HS-5 (cell line): ENCODE measurements at regions not wholly inside any gene's neighbourhood (a gene's known extent, or its start where the extent isn't known, plus 50 kb on each side); places are given as distances from the start of the nearest gene placed in this dataset.
"Not testable (repeated sequence)": the region's sequence is repeated elsewhere in the genome, so short reads cannot be mapped to it uniquely, and the experiment has no call there.

Source experiments
- DNase-seq: peaks from one replicate; pipeline ENCODE4 v3.0.0-alpha.2; 2012; ENCODE audit warnings: low read depth

DNA sequence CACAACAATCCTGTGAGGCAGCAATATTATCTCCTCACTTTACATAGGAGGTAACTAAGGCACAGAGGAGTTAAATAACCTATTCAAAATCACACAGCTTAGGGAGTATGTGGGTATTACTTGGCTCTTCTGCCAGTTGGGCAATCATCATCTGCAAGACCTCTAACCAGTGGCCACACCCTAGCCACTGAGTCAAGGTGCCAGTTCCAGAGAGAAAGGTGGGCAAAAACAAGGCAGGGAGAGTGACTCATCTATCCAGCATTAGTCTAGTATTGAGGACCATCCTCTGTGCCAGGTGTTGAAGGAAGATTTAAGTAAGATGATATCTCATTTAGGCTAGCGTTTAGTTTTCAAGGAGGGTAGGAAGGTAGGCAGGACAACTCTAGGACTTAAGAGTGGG lies 113.9 kb upstream of the EOLA2 start:
- DNase-seq, result no peak

DNA sequence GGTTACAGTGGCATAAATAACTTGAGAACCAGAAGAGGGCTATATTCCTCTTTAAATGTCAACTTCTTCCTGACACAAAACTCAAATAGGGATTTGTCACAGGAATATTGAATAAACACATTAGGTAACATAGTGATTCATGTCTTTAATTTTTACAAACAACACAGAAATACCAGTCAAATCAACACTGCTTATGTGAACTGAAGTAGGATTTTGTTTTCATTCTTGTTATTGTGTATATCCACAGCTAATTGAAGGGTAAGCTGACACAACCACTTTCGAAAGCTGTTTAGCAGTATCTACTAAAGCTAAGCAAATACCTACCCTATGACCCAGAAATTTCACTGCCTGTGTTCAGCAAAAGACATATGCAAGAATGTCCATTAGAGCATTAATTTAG lies 120.4 kb upstream of the EOLA2 start:
- no peak for DNase-seq

DNA sequence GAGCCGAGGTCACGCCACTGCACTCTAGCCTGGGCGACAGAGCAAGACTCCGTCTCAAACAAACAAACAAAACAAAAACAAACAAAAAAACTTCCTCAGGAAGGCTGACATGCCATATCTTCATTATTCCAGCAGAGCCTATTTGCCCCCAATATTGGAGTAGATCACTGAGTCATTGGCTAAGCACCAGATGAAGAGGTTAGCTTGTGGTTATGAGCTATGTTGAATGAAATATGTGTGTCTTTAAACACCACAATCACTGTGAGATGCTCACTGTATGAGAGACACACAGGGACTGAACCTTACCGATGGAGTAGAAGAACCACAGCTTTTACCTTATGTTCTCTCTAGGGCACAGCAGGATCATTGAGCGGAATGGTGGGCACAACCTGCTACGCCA lies 122.1 kb upstream of the EOLA2 start:
- DNase-seq, result no peak

DNA sequence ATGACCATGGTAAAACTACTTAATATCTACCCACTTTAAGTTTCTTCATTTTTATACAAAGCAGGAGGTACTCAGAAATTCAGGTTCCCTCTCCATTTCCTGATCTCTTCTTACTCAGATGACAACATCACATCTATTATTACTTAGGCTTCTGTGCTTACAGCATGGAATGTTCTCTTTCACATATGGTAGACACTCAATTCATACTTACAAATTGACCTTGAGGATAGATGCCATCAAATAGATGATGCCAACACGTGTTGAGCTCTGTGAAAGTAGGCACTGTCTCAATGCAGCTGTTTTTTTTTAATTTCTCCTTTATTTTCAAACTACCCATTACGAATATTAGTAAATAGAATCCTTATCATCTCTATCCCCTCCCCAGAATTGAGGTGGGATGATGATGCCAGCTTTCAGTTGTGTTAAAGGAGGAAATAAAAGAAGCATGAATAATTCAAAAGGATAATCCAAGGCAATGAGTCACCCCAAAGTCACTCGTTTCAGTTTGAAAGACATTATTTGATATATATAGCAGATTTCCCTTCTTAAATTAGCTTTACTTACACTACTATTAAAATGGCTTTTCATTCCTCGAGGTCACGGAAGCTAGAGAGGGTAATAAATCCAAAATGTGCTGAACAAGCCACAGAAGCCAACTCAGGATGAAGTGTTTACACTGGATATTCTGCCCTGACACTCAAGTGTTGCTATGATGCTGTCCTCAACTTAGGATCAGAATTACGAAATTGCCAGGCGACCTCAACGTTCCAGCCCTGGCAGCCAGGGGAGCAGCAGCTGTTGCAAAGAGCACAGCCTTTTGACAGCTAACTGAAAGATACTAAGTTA lies 124.2 kb upstream of the EOLA2 start:
- DNase-seq, result peak; percentile 60

DNA sequence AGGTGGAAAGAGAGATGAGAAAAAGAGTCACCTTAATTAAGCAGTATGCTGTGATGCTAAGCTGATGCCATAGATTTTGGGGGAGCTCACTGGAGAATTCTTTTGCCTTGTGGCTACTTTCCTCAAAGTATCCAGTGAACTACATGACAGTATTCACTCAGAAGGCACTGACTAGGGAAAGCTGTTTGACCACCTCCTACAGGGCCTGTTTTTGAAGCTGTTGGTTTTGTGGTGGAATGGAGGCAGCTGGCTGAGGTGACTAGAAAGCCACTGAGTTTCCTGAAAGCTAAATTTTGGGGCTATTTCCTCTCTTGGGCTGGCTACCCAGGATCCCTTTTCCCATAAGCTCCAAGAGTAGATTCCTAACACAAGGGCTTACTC lies 124.8 kb upstream of the EOLA2 start:
- no peak for DNase-seq

DNA sequence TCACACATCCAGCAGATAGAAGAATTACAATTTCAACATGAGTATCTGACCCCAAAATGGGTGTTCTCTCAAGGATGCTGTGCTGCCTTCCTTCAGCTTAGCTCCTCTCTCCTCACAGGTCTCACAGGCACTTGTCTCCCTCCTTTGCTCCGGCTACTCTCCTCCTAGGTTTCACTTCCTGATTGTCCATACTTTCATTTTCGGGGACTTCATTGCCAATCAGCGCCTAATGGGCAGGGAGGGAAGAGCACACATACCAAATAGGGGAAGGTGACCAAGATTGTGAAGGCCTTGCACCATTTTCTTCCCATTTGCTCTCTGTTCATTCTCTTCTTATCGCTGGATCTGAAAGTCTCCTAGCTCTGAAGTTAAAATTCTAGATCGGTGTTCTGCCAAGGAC lies 125.4 kb upstream of the EOLA2 start:
- DNase-seq, result no peak

DNA sequence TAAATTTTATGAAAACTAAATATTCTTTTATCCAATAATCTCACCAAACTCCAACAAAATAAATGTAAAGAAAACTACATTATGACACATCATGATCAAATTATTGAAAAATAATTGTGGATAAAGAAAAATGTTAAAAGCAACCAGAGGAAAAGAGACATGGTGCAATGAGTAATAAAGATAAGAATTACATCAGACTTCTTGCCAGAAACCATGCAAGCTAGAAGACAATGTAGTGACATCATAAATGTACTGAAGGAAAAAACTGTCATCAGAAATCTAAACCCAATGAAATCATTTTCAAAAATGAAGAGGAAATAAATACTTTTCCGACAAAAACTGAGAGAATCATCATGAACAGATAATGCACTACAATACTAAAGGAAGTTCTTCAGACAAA lies 135.9 kb upstream of the EOLA2 start:
- no peak for DNase-seq

DNA sequence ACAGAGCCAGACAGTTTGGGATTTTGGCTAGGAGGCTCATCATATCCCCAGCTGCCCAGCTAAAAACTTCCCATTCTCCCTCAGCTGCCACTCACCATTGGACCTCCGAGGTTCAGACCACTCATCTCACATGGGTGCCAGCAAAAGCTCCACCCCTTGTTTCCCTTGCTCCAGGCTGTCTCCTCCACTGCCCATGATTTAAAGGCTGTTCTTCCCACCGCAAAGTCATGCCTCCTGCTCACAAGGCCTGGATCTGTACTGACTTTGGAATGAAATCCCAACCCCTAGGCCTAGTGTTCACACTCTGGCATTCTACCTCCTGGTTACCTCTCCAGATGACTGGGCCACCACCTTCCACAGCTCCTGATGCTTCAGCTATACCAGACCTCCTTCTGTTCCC lies 142.2 kb upstream of the EOLA2 start:
- no peak for DNase-seq

DNA sequence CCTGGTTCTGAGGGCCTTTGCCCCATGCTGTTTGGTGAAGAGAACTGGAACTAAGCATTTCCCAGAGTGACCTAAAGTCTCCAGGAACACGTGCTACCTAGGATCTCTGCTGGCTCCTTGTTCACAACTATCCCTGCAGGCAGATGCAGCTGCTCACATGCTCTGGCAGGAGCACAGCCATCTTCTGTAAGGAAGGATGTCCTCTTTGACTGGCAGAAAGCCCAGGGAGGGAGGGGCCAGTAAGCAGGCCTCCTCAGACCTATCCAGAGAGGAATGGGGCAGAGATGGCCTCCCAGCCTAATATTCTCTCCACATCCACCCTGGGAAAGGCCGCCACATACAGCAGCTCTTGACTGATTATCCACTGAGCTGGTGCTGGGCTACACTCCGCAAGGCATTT lies 142.8 kb upstream of the EOLA2 start:
- no peak for DNase-seq

DNA sequence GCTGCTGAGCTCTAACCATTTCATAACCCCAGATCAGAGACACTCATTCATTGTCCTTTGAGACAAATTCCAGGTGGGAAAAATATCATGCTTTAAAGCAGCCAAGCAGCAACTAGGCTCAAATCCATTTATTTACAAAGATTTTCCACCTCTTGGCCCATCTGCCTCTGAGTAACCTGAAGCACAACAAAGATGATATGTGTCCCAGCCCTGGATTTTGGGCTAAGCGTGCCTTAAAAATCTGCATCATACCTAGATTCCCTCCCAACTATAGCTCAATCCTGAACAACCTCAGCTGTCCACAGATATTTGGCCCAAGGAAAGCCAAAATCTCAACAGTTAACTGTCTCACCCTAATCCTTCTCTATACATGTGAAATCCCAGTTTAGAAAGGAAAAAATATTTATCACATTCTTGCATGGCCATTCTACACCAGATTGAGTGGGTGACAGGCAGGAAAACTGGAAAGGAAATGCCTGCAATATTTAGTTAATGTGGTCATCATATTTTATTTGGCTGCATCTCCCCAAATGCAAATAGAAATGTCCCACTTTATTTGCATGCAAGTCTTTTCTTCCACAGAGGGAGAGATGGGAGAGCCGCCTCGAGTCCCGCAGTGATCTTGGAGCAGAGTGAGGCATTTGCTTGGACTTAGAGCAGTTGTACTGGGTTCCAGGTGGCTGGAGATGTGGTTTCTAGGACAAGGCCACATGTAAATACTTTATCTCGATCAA lies 146.4 kb upstream of the EOLA2 start:
- DNase-seq, result peak; percentile 37

DNA sequence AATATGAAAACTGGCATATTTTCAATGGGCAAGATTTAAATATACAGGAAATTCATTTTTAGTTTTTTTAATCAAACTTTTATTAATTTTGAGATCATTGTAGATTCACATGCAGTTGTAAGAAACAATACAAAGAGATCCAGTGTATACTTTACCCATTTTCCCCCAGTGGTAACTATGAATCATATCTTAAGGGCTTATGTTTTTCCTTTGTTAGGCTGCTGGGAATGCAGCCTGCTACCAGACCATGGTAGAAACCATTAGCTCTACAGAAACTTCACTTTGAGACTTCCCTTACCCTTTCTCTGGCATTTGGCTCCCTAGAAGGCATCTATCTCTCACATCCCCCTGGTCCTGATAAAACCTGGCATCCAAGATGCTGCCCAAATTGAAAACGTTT lies 147.6 kb upstream of the EOLA2 start:
- DNase-seq, result no peak

DNA sequence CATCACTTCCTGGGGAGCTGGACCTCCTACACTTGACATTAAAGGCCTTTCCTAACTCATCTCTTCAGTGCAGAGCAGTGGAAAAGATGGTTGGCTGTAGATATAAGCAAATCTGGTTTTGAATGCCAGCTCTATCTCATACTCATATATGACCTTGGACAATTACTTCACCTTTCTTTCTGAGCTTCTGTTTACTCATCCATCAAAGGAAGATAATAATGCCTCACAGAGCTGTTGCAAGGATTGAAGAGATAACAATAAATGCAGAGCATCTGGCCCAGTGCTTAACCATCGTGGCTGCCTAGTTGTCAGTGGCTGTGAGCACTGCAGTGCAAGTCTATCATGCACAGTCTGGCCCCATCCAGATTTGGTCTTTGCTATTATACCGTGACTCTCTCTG lies 148.1 kb upstream of the EOLA2 start:
- DNase-seq, result no peak

DNA sequence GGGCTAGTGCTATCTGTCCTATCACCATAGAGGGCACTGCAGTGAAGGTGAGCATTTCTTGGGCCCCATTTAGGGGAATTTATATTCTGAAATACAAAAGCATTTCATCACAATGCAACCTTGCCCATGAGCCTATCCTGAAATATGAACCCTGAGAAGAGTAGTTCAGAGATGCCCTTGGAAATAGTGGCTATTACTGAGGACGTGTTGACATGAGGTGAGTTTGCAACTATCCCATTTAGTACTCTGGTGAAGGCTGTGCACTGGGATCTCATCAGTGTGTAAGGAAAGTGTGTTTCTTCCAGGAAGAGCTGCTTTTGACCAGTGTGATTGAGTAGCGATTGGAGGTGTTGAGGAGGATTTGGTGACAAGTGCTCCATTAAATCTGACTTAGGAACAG lies 149.3 kb upstream of the EOLA2 start:
- no peak for DNase-seq

DNA sequence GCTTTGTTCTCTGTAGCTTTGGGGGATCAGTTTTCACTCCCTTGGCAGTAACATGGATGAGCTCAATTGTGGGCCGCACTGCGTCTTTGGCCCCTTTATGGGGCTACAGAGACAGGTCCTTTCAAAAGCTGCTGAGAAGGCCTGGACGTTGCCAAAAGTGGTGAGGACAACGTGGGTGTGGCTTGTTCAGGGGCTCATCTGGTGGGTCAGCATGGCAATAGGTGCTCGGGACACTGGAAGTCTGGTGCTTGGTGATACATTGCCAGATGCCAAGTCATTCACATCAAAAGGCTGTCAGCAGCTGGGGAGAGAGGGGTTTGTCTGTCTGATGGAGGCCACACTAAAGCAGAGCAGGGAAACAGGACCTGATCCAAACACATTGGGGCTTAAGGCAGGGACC lies 149.8 kb upstream of the EOLA2 start:
- no peak for DNase-seq

DNA sequence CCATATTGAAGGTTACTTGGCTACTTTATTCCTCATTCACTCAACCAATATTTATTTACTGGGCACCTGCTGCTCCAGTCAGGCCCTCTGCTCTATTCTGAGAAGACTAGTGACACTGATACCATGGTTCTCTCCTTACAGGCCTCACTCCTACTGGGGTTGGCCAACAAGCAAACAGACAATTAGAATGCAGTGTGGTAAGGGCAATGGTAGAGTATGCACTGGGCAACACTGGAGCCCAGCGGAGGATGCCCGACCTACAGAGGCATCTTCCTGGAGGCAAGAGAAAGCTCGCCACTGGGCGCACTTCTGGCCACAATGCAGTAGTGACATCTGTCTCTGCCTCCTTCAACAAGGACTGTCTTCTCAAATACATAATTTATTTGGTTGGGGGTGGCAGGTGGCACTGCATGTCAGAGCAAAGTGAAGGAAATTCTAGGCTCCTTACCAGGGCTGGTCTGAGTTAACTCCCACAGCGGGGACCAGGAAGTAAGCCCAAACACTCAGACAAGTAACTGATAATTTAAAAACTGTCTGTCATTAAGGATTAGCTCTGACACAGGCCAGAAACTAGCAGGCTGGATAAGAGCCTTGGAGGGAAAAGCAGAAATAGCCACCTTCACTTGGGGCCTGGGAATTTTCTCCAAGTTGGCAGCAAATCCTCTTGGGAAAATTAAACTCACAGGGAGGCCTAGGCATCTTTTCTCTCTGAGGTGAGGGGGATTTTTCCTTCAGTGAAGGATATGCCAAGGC lies 150.7 kb upstream of the EOLA2 start:
- DNase-seq, result no peak

DNA sequence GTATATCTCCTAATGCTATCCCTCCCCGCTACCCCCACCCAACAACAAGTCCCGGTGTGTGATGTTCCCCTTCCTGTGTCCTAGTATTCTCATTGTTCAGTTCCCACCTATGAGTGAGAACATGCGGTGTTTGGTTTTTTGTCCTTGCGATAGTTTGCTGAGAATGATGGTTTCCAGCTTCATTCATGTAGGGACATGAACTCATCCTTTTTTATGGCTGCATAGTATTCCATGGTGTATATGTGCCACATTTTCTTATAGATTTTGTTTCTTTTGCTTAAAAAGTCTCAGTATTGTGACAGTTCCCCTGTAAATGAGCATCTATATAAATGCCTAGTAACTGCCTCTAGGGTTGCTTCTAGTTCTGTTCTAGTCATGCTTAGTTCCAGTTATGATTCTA lies 153.0 kb upstream of the EOLA2 start:
- not testable (repeated sequence) for DNase-seq

DNA sequence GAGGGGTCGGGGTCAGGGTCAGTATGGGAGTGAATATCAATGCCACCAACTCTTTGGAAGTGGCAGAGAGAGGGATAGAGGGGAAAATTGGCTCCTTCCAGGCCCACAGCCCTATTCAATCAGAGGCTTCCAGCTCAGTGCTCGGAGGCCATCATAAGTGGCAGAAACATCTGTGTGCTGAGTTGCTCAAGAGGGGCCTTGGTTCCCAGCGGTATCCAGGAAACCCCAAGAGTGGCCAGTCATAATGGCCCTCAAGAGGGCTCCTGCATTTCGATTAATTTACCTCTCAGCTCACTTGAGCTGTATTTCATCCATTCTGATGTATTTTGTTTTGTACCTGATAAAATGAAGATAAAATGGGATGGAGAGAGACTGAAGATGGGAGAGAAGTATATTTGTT lies 154.3 kb upstream of the EOLA2 start:
- no peak for DNase-seq

DNA sequence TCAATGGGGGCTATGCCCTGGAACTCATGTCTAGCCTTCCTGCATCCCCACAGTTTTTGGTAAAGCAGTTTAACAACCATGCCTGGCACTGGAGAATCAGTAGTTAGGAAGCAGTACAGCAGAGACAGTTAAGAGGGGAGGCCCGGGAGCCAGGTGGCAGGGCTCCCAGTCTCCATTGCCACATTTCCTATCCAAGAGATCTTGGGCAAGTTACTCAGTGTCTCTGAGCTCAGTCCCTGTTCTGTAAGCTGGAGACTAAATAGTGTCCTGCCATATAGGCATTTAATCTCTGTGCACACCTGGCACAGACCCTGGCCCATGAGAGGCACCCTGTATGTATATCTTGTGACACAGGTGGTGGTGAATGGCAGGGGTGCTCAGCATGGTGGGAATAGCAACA lies 156.1 kb upstream of the EOLA2 start:
- DNase-seq, result no peak

DNA sequence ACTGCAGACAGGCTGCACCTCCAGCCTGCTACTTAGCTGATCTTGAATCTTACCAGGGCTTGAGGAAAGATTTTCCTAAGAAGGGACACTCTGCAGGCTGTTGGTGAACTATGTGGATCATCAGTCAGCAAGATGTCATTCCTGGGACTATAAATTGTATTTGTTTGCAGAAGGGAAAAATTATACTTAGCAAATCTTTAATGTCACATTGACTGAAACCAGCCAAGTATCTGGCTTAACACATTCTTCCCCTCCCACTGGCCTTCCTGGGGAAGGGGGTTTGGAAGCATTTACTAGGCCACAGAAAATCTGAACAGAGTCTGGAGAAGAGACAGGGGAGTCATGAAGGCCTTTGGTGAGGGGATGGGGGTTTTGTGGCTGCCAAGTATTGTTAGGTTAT lies 156.7 kb upstream of the EOLA2 start:
- DNase-seq, result no peak

DNA sequence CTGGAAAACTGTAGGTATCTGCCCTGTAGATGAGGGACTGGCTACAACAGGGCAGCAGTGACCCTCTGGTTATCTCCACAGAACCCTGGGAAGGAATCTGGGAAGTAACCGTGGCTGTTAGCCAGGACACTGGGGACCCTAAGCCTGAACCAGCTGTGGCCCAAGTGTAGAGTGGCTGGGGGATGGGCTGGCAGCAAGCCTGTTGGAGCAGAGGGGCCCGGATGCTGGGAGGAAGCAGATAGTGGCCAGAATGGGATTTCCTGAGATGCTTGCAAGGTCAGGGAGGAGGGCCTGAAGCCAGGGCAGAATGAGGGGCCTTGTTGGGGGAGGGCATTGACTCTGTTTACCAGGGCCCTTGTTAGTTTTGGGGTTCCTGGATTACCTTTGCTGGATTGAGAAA lies 161.0 kb upstream of the EOLA2 start:
- DNase-seq, result no peak

DNA sequence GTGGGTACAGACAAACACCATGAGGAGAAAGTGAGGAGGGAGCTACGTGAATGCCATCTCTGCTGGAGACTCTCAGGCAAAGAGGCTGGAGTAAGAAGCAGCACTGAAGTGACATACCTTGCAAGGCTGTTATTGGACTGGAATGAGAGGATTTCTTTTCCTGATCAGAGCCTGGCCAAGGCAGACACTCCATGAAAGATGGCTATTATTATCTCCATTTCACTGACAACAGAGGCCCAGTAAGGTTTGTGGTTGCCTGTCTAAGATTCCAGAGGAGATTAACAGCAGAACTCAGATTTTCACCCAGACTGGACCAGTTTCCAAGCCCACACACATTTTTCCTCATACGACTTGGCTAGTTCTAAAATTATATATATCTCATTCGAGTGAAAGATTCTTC lies 162.0 kb upstream of the EOLA2 start:
- DNase-seq, result no peak

DNA sequence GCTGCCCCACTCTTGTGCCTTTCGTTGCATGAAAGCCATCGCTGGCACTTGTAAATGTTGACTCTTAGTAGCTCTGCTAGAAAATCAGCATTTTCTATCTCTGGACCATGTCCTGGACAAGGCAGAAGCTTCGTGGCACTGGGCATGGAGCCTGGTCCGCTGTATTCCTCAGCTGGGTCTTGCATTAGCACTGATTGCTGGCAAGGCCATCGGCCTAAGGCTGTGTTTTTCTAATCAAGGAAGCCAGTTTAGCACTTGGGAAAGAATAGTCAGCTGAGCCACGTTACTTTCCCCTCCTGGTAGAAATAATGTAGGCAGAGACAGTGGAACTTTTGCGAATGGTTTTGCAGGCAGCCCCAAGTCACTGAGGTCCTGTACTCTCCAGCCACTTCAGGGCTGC lies 180.2 kb upstream of the EOLA2 start:
- no peak for DNase-seq

DNA sequence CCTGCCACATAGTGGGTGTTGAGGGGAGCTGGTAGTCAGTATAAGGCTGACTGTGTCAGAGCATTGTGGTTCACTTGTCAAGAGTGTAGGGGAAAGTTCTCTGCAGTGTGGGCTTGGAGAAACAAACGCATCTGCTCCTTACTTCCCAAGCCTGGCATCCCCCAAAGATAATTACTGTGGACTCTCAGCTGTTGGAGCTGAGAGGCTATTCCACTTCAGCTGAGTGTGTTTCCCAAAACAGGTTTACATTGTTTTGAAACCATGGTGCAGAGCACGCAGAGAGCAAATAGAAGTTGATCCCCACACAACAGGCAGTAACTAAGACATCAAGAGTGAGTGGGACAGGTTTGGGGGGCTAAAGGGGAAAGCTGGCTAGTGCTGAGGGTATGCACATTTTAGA lies 181.0 kb upstream of the EOLA2 start:
- no peak for DNase-seq
